Activated naive CD8-positive, alpha-beta T cell treated with anti-CD3 and anti-CD28 coated beads, Interleukin-2, amount 50 U/mL, for 24 hours (primary cell): ENCODE measurements at regions not wholly inside any gene's neighbourhood (a gene's known extent, or its start where the extent isn't known, plus 50 kb on each side); places are given as distances from the start of the nearest gene placed in this dataset.
"Not testable (repeated sequence)": the region's sequence is repeated elsewhere in the genome, so short reads cannot be mapped to it uniquely, and the experiment has no call there.

Experiments
- ATAC-seq: fragments of 150-1000 bp; cut with Tn5 transposase; one replicate; pipeline ENCODE4 v1.10.0; 2021
- DNase-seq: peaks from one replicate; pipeline ENCODE4 v3.0.0; 2021
- H3K27ac Mint-ChIP-seq: one replicate; pipeline ENCODE4 v1.8.0; 2021; ENCODE audit warnings: mild to moderate bottlenecking, mixed read lengths
- H3K27me3 Mint-ChIP-seq: one replicate; pipeline ENCODE4 v1.8.0; 2021; ENCODE audit warnings: mixed read lengths
- H3K36me3 Mint-ChIP-seq: one replicate; pipeline ENCODE4 v1.8.0; 2021; ENCODE audit warnings: low read depth, mixed read lengths
- H3K4me1 Mint-ChIP-seq: one replicate; pipeline ENCODE4 v1.8.0; 2021; ENCODE audit warnings: mixed read lengths
- H3K4me3 Mint-ChIP-seq: one replicate; pipeline ENCODE4 v1.8.0; 2021; ENCODE audit warnings: mild to moderate bottlenecking, moderate library complexity, mixed read lengths
- H3K9me3 Mint-ChIP-seq: one replicate; pipeline ENCODE4 v1.8.0; 2021; ENCODE audit warnings: mixed read lengths

GRCh38 chr13:67549331-67549730 is 319.2 kb upstream of the PCDH9 start:
- Mint-ChIP-seq H3K4me3 (no peak overlapping the region), H3K9me3 (no peaks in the 10 kb centered on the region), H3K27ac (no peak overlapping the region), H3K4me1 (no peaks in the 10 kb centered on the region), H3K27me3 (no peaks in the 10 kb centered on the region), H3K36me3 (no peaks in the 10 kb centered on the region)
- DNase-seq (no peak), ATAC-seq (no peak)

DNA sequence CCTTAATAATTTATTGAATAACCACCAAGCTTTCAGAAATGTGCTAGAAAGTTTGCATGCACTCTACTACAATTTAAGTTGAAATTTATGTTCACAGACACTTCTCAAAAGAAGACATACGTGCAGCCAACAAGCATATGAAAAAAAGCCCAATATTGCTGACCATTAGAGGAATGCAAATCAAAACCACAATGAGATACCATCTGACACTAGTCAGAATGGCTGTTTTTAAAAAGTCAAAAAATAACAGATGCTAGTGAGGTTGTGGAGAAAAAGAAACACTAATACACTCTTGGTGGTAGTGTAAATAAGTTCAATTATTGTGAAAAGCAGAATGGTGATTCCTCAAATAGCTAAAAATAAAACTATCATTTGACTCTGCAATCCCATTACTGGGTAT is 308.8 kb upstream of the PCDH9 start:
- H3K27me3 Mint-ChIP-seq: no peaks in the 10 kb centered on the region
- no peak overlapping the region for H3K27ac Mint-ChIP-seq
- no peaks in the 10 kb centered on the region for H3K36me3 Mint-ChIP-seq
- H3K9me3 Mint-ChIP-seq: peaks cover 5% of the 10 kb centered on the region
- no peak for ATAC-seq
- no peaks in the 10 kb centered on the region for H3K4me1 Mint-ChIP-seq
- H3K4me3 Mint-ChIP-seq: no peak overlapping the region
- DNase-seq: no peak

GRCh38 chr13:67520886-67521285 is 290.8 kb upstream of the PCDH9 start:
- Mint-ChIP-seq H3K4me3 (no peak overlapping the region), H3K27me3 (no peaks in the 10 kb centered on the region), H3K27ac (no peak overlapping the region), H3K36me3 (no peaks in the 10 kb centered on the region), H3K9me3 (peaks cover 14% of the 10 kb centered on the region), H3K4me1 (no peaks in the 10 kb centered on the region)
- no peak for ATAC-seq
- DNase-seq: no peak

GRCh38 chr13:67519356-67519755 is 289.2 kb upstream of the PCDH9 start:
- ATAC-seq (no peak), DNase-seq (no peak)
- Mint-ChIP-seq H3K36me3 (no peaks in the 10 kb centered on the region), H3K9me3 (peaks cover 4% of the 10 kb centered on the region), H3K4me1 (no peaks in the 10 kb centered on the region), H3K27ac (no peak overlapping the region), H3K4me3 (no peak overlapping the region), H3K27me3 (no peaks in the 10 kb centered on the region)

- peaks cover 4% of the 10 kb centered on the region for H3K9me3 Mint-ChIP-seq
- no peak overlapping the region for H3K27ac Mint-ChIP-seq
- DNase-seq (no peak), ATAC-seq (no peak)
- no peaks in the 10 kb centered on the region for H3K36me3 Mint-ChIP-seq
- H3K4me1 Mint-ChIP-seq: no peaks in the 10 kb centered on the region
- H3K27me3 Mint-ChIP-seq: no peaks in the 10 kb centered on the region
- H3K4me3 Mint-ChIP-seq: no peak overlapping the region
These were observed 288.6 kb upstream of the PCDH9 start for GRCh38 chr13:67518785-67519184.

GRCh38 chr13:67515895-67516294 is 285.8 kb upstream of the PCDH9 start:
- DNase-seq (no peak), ATAC-seq (no peak)
- Mint-ChIP-seq H3K27ac (no peak overlapping the region), H3K36me3 (no peaks in the 10 kb centered on the region), H3K4me3 (no peak overlapping the region), H3K4me1 (no peaks in the 10 kb centered on the region), H3K9me3 (peaks cover 1% of the 10 kb centered on the region), H3K27me3 (no peaks in the 10 kb centered on the region)

GRCh38 chr13:67509018-67509417 is 278.9 kb upstream of the PCDH9 start:
- H3K4me1 Mint-ChIP-seq: no peaks in the 10 kb centered on the region
- H3K27ac Mint-ChIP-seq: no peak overlapping the region
- H3K9me3 Mint-ChIP-seq: peaks cover 8% of the 10 kb centered on the region
- H3K4me3 Mint-ChIP-seq: no peak overlapping the region
- DNase-seq: no peak
- ATAC-seq: no peak
- H3K36me3 Mint-ChIP-seq: no peaks in the 10 kb centered on the region
- H3K27me3 Mint-ChIP-seq: no peaks in the 10 kb centered on the region

DNA sequence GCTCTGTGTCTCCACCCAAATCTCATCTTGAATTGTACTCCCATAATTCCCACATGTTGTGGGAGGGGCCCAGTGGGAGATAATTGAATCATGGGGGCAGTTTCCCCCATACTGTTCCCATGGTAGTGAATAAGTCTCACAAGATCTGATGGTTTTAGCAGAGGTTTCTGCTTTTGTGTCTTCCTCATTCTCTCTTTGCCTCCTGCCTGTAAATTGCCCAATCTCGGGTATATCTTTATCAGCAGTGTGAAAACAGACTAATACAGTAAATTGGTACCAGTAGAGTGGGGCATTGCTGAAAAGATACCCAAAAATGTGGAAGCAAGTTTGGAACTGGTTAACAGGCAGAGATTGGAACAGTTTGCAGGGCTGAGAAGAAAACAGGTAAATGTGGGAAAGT is 278.1 kb upstream of the PCDH9 start:
- DNase-seq, H3K27me3 Mint-ChIP-seq, ATAC-seq, H3K4me1 Mint-ChIP-seq, H3K27ac Mint-ChIP-seq, H3K9me3 Mint-ChIP-seq, H3K4me3 Mint-ChIP-seq, H3K36me3 Mint-ChIP-seq: not testable (repeated sequence)

DNA sequence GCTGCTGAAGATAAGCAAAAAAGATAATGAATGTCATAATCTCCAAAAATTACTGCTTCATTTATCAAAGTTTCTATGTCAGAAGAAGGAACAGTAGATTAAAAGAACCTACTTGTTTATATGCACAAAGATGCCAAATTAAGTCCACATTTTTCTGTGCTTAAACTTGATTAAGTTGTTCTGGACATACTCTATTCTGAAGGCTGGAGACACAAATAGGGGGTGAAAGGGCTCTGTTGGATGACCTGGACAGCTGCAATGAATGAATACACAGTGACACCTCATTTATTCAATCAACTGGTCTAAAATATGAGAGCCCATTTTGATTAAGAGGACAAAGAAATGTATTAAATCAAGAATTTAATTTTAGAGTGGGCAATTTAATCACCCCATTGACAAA is 276.3 kb upstream of the PCDH9 start:
- H3K4me3 Mint-ChIP-seq: no peak overlapping the region
- no peaks in the 10 kb centered on the region for H3K27me3 Mint-ChIP-seq
- DNase-seq (no peak), ATAC-seq (no peak)
- no peak overlapping the region for H3K27ac Mint-ChIP-seq
- no peaks in the 10 kb centered on the region for H3K4me1 Mint-ChIP-seq
- H3K36me3 Mint-ChIP-seq: no peaks in the 10 kb centered on the region
- peaks cover 12% of the 10 kb centered on the region for H3K9me3 Mint-ChIP-seq

DNA sequence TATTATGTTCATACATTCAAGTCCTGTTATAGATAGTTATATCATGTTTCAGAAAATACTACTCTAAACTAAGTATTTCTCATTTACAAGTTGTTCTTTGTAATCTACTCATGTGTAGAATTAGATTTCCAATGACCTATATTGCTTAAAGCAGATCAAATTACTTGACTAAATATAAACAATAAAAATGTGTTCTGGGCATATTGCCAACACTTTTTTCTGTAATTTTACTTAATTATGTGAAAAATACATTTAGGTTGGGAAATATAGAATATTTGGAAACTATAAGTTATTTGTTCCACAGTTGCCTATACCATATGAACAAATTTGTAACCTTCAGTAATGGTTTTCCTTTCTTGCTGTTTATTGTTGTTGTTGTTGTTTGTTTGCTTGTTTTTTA is 275.2 kb upstream of the PCDH9 start:
- no peak overlapping the region for H3K27ac Mint-ChIP-seq
- H3K36me3 Mint-ChIP-seq: no peaks in the 10 kb centered on the region
- no peak for DNase-seq
- H3K4me3 Mint-ChIP-seq: no peak overlapping the region
- no peaks in the 10 kb centered on the region for H3K4me1 Mint-ChIP-seq
- ATAC-seq: no peak
- peaks cover 12% of the 10 kb centered on the region for H3K9me3 Mint-ChIP-seq
- no peaks in the 10 kb centered on the region for H3K27me3 Mint-ChIP-seq

DNA sequence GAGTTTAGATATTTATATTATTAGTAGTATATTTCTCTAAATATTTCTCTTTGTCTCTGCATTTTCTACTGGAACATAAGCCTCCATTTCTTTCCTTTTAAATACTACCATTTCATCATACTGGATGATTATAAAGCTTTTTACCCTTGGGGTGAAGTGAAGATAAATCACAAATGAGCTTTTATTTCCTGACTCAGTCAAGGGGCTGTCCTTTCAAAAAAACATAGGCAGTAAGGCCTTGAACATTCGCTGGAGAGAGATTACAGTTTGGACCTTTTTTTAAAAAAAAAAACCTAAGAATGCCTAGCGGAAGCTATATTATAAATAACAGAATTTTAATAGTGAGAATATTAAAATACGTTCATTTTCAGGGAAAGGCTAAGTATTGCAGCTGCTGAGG is 268.8 kb upstream of the PCDH9 start:
- H3K36me3 Mint-ChIP-seq: no peaks in the 10 kb centered on the region
- peaks cover 9% of the 10 kb centered on the region for H3K9me3 Mint-ChIP-seq
- ATAC-seq (no peak), DNase-seq (no peak)
- no peaks in the 10 kb centered on the region for H3K27me3 Mint-ChIP-seq
- H3K4me1 Mint-ChIP-seq: no peaks in the 10 kb centered on the region
- no peak overlapping the region for H3K27ac Mint-ChIP-seq
- H3K4me3 Mint-ChIP-seq: no peak overlapping the region

DNA sequence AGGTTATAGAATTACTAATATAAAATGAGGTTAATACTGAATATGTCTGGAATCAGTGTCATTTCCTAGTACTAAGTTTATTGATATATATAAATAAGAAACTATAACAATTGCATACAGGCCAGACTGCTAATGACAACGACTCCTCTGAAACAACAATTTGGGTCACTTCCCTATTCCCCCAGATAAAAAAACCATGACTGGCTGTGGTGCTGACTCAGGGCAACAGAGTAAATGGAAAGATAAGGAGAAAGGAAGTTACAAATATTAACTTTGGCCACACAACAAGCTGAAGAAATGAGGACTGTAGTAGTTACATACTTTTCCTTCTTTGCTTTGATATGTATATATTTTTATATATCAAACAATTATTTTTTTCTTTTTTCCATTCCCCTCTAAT is 263.7 kb upstream of the PCDH9 start:
- H3K27ac Mint-ChIP-seq: no peak overlapping the region
- H3K4me1 Mint-ChIP-seq: no peaks in the 10 kb centered on the region
- H3K4me3 Mint-ChIP-seq: no peak overlapping the region
- H3K9me3 Mint-ChIP-seq: peaks cover 4% of the 10 kb centered on the region
- no peaks in the 10 kb centered on the region for H3K36me3 Mint-ChIP-seq
- DNase-seq (no peak), ATAC-seq (no peak)
- no peaks in the 10 kb centered on the region for H3K27me3 Mint-ChIP-seq

DNA sequence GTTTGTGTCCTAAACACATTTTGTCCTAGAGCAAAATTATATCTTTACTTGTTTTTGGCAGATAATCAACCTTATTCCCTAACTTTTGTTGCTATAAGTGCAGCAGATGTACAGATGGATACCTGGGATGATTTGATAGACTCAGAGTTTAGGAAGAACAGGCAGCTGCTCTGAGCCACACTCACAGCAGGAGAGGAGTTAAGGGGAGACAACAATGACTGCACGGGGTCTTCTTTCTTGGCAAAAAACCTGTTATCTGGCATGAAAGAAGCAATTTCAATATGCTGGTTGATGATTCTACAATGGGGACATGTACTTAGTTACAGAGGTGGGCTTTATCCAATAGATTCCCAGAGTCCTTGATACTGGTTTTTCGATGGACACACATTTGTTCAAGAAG is 258.9 kb upstream of the PCDH9 start:
- Mint-ChIP-seq H3K27me3 (no peaks in the 10 kb centered on the region), H3K36me3 (no peaks in the 10 kb centered on the region), H3K9me3 (peaks cover 7% of the 10 kb centered on the region), H3K4me3 (no peak overlapping the region), H3K4me1 (no peaks in the 10 kb centered on the region), H3K27ac (no peak overlapping the region)
- ATAC-seq (no peak), DNase-seq (no peak)

DNA sequence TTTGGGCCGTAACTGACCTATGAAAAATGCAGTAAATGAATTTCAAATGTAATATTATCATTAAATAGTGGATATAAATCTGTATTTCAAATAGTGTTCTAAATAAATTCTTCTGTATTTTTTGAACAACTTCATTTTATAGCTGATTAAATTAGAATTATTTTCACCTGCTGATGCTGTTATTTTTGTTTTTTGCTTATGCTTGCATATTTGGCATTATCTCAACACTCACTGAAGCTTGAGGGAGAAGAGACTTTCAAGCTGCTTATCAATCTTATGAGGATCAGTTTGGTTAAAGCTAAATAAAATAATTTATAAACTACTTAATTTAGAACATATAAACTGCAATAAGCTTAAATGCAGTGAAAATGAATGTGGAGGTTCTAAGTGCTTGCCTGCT is 251.3 kb upstream of the PCDH9 start:
- DNase-seq (no peak), ATAC-seq (no peak)
- no peak overlapping the region for H3K27ac Mint-ChIP-seq
- no peaks in the 10 kb centered on the region for H3K36me3 Mint-ChIP-seq
- no peaks in the 10 kb centered on the region for H3K4me1 Mint-ChIP-seq
- H3K4me3 Mint-ChIP-seq: no peak overlapping the region
- peaks cover 24% of the 10 kb centered on the region for H3K9me3 Mint-ChIP-seq
- H3K27me3 Mint-ChIP-seq: no peaks in the 10 kb centered on the region

DNA sequence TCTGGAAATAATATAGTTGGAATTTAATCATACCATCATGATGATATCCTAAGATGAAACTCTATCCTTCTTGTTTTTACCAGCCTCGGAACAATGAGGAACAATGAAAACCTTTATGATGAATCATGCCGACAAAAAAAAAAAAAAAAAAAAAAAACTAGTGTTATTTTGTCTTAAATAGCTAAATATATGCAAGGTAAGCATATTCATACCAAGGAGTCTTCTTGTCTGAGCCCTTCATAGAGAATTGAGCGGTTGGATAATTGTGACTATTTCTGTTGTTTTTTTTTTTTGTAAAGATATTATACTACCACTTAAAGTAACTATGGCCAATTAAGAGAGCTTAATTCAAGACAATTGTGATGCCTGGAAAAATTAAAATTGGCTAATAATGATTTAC is 244.0 kb upstream of the PCDH9 start:
- H3K27me3 Mint-ChIP-seq: no peaks in the 10 kb centered on the region
- no peak for ATAC-seq

DNA sequence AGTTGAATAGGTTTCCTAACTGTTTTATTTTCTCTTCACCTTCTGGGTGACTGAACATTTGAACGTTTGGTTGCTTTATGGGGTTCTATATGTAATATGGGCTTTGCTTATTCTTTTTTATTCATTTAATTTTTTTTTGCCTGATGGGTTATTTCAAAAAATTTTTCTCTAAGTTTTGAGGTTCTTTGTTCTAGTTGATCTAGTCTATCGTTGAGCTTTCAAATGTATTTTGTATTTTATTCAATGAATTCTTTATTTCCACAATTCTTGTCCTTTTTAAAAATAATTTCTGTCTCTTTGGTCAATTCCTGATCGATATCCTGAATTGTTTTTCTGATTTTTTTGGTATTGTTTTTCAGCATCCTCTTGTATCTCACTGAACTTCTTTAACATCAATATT is 239.5 kb upstream of the PCDH9 start:
- no peak for DNase-seq
- no peaks in the 10 kb centered on the region for H3K4me1 Mint-ChIP-seq
- H3K36me3 Mint-ChIP-seq: no peaks in the 10 kb centered on the region
- no peaks in the 10 kb centered on the region for H3K27me3 Mint-ChIP-seq
- no peak overlapping the region for H3K4me3 Mint-ChIP-seq
- H3K9me3 Mint-ChIP-seq: peaks cover 23% of the 10 kb centered on the region
- no peak for ATAC-seq
- H3K27ac Mint-ChIP-seq: no peak overlapping the region

More for the DNA sequence above, 244.0 kb upstream of the PCDH9 start:
- Mint-ChIP-seq H3K4me1 (no peaks in the 10 kb centered on the region), H3K36me3 (no peaks in the 10 kb centered on the region), H3K27ac (no peak overlapping the region), H3K9me3 (peaks cover 17% of the 10 kb centered on the region), H3K4me3 (no peak overlapping the region)
- no peak for DNase-seq
